ENCODE measurements at regions not wholly inside any gene's neighbourhood (a gene's known extent, or its start where the extent isn't known, plus 50 kb on each side); places are given as distances from the start of the nearest gene placed in this dataset.

DNA sequence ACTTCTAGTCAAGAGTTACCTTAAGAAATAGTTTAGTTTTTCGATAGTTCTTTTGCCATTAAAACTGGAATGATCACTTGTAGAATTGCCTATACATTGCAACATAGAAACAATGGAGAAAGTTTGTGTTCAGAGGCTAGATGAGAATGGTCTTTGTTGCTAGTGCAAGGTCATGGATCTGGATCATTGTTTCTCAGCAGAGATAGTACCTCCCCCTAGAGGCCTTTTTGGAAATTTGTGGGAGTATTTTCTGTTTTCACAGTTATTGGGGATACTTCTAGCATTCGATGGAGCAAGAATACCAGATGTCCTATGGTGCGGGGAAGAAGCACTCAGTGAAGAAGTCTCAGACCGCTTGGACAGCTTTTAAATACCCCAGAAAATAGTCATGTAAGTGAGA lies 138.8 kb upstream of the HMGA2 start:
- TF ChIP-seq, protein P1, sequence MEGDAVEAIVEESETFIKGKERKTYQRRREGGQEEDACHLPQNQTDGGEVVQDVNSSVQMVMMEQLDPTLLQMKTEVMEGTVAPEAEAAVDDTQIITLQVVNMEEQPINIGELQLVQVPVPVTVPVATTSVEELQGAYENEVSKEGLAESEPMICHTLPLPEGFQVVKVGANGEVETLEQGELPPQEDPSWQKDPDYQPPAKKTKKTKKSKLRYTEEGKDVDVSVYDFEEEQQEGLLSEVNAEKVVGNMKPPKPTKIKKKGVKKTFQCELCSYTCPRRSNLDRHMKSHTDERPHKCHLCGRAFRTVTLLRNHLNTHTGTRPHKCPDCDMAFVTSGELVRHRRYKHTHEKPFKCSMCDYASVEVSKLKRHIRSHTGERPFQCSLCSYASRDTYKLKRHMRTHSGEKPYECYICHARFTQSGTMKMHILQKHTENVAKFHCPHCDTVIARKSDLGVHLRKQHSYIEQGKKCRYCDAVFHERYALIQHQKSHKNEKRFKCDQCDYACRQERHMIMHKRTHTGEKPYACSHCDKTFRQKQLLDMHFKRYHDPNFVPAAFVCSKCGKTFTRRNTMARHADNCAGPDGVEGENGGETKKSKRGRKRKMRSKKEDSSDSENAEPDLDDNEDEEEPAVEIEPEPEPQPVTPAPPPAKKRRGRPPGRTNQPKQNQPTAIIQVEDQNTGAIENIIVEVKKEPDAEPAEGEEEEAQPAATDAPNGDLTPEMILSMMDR (IDR thresholded peaks at IDR 0.05): peak in 3 of 4 experiments; percentile 7 to 26 (median 8)
- TF ChIP-seq POLR2A (IDR thresholded peaks at IDR 0.05): no peak

Measured in uterus (tissue), 2 donors.